ENCODE measurements at regions not wholly inside any gene's neighbourhood (a gene's known extent, or its start where the extent isn't known, plus 50 kb on each side); places are given as distances from the start of the nearest gene placed in this dataset.
"Not testable (repeated sequence)": the region's sequence is repeated elsewhere in the genome, so short reads cannot be mapped to it uniquely, and the experiment has no call there.

DNA sequence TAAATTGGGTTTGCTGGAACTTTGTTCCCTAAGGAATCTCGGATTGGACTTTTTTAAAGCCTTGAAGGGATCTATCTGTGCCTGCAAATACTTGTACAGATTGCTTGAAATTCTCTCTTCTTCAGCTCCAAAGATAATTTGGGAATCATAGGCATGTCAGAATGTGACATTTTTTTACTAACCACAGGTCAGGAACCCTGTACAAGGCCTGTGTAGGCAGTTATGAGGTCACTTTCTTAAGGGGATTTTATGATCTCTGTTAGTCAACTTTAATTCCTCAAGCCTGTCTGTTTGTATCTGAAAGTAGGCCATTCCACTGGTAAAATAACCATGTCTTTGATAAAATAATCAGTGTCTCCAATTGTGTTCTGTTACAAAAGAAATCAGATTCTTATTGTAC lies 369.9 kb upstream of the NPAP1 start:
- not testable (repeated sequence) for TF ChIP-seq SETDB1 (IDR thresholded peaks at IDR 0.05; ENCODE audit: insufficient read length, low read length); ZNF626 (tag by site-specific recombination; IDR thresholded peaks at IDR 0.05); ZNF785 (tag by site-specific recombination; IDR thresholded peaks at IDR 0.05); ZNF830 (tag by site-specific recombination; IDR thresholded peaks at IDR 0.05; ENCODE audit: low read depth); KLF8 (tag by site-specific recombination; IDR thresholded peaks at IDR 0.05); ZNF121 (tag by site-specific recombination; IDR thresholded peaks at IDR 0.05); ZNF423 (tag by site-specific recombination; IDR thresholded peaks at IDR 0.05); ZNF202 (tag by site-specific recombination; IDR thresholded peaks at IDR 0.05; ENCODE audit: borderline replicate concordance); ZBTB20 (tag by site-specific recombination; IDR thresholded peaks at IDR 0.05)
- TF ChIP-seq, protein P1, sequence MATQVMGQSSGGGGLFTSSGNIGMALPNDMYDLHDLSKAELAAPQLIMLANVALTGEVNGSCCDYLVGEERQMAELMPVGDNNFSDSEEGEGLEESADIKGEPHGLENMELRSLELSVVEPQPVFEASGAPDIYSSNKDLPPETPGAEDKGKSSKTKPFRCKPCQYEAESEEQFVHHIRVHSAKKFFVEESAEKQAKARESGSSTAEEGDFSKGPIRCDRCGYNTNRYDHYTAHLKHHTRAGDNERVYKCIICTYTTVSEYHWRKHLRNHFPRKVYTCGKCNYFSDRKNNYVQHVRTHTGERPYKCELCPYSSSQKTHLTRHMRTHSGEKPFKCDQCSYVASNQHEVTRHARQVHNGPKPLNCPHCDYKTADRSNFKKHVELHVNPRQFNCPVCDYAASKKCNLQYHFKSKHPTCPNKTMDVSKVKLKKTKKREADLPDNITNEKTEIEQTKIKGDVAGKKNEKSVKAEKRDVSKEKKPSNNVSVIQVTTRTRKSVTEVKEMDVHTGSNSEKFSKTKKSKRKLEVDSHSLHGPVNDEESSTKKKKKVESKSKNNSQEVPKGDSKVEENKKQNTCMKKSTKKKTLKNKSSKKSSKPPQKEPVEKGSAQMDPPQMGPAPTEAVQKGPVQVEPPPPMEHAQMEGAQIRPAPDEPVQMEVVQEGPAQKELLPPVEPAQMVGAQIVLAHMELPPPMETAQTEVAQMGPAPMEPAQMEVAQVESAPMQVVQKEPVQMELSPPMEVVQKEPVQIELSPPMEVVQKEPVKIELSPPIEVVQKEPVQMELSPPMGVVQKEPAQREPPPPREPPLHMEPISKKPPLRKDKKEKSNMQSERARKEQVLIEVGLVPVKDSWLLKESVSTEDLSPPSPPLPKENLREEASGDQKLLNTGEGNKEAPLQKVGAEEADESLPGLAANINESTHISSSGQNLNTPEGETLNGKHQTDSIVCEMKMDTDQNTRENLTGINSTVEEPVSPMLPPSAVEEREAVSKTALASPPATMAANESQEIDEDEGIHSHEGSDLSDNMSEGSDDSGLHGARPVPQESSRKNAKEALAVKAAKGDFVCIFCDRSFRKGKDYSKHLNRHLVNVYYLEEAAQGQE (tag by site-specific recombination; IDR thresholded peaks at IDR 0.05) = not testable (repeated sequence)
- TF ChIP-seq, protein P2, sequence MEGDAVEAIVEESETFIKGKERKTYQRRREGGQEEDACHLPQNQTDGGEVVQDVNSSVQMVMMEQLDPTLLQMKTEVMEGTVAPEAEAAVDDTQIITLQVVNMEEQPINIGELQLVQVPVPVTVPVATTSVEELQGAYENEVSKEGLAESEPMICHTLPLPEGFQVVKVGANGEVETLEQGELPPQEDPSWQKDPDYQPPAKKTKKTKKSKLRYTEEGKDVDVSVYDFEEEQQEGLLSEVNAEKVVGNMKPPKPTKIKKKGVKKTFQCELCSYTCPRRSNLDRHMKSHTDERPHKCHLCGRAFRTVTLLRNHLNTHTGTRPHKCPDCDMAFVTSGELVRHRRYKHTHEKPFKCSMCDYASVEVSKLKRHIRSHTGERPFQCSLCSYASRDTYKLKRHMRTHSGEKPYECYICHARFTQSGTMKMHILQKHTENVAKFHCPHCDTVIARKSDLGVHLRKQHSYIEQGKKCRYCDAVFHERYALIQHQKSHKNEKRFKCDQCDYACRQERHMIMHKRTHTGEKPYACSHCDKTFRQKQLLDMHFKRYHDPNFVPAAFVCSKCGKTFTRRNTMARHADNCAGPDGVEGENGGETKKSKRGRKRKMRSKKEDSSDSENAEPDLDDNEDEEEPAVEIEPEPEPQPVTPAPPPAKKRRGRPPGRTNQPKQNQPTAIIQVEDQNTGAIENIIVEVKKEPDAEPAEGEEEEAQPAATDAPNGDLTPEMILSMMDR (tag by site-specific recombination; IDR thresholded peaks at IDR 0.05) = not testable (repeated sequence)
- TF ChIP-seq, protein P3, sequence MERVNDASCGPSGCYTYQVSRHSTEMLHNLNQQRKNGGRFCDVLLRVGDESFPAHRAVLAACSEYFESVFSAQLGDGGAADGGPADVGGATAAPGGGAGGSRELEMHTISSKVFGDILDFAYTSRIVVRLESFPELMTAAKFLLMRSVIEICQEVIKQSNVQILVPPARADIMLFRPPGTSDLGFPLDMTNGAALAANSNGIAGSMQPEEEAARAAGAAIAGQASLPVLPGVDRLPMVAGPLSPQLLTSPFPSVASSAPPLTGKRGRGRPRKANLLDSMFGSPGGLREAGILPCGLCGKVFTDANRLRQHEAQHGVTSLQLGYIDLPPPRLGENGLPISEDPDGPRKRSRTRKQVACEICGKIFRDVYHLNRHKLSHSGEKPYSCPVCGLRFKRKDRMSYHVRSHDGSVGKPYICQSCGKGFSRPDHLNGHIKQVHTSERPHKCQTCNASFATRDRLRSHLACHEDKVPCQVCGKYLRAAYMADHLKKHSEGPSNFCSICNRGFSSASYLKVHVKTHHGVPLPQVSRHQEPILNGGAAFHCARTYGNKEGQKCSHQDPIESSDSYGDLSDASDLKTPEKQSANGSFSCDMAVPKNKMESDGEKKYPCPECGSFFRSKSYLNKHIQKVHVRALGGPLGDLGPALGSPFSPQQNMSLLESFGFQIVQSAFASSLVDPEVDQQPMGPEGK (tag by site-specific recombination; IDR thresholded peaks at IDR 0.05) = not testable (repeated sequence)

All from HEK293 (cell line).